HG02623 (cell line): ENCODE measurements at regions not wholly inside any gene's neighbourhood (a gene's known extent, or its start where the extent isn't known, plus 50 kb on each side); places are given as distances from the start of the nearest gene placed in this dataset.

ENCODE experiments used
- ATAC-seq: cut with Tn5 transposase; IDR thresholded peaks from one replicate; pipeline ENCODE4 v1.9.1; 2021; ENCODE audit warnings: moderate library complexity; ENCODE audit not compliant: unreplicated experiment

DNA sequence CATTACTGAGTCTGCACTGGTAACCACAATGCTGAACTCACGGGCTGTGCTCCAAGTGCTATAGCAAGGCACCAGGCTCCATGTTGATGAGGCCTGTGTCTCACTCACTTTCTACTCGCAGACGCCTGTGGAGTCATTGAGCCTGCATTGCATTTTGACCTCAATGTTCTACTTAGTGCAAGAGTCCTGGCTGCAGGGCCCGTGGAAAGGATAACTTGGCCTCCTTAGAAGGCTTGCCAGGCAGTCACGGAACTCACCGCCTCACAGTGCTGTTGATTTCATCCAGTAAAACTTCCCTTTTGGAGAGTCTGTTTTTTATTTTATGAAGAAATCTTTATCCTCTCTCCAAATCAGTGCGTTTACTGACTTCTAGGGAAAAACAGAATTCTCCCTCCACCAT lies 290.4 kb downstream of the RNF144A start:
- no peak for ATAC-seq

DNA sequence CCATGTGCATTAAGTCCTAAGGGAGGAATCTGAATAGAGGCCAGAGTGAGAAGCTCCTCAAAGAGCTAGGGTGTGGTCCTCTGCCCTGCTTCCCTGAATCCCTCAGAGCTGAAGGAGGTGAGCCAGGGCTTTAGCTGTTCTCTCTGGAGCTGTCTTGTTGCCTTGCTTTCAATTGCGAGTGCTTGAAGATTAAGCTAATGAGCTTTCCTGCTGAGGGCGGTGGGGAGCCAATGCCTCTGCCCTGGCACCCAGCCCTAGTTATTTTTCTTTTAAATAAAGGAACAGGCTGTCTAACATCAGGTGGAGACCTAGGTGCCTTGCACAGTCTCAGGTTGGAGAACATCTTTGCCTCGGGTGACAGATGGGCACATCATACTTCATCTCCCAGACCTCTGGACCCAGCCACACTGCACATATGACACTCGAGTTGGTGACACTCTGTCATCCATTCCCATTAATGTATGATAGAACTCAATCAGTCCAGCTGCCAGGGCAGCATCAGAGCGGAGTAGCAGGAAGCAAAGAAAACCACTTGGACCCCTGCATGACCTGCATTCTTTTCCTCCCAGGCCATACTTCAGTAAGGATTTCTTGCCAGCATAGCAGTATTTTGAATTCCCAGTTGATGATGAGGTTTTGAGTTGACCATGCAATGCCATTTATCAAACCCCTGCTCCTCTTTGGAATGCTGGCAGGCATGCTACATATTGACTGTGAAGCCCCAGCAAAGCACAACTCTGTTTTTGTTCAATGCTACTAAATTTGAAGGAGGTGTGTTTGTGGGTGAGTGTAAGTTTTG lies 292.7 kb downstream of the RNF144A start:
- no peak for ATAC-seq

GRCh38 chr2:7210712-7211111 lies 293.5 kb downstream of the RNF144A start:
- no peak for ATAC-seq

DNA sequence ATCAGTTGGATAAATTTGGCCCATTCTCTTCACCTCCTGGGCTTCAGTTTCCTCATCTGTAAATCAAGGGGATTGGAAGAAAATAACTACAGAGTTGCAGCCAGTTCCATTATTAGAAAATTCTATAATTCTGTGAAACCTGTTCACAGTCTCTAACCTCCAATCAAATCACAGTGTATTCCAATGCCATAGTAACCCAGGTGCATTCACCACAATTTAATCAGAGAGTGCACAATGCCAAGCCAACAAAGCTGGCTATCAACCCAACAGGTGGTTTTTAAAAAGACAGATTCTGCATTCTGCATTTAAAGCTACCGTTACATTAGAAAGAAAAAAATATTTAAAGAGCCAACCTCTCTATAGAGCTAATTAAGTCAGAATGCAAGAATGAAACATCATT lies 308.6 kb downstream of the RNF144A start:
- ATAC-seq: no peak

GRCh38 chr2:7226501-7226900 lies 309.3 kb downstream of the RNF144A start:
- ATAC-seq: no peak

GRCh38 chr2:7233126-7233525 lies 315.9 kb downstream of the RNF144A start:
- no peak for ATAC-seq

GRCh38 chr2:7237466-7237865 lies 320.3 kb downstream of the RNF144A start:
- ATAC-seq: no peak

DNA sequence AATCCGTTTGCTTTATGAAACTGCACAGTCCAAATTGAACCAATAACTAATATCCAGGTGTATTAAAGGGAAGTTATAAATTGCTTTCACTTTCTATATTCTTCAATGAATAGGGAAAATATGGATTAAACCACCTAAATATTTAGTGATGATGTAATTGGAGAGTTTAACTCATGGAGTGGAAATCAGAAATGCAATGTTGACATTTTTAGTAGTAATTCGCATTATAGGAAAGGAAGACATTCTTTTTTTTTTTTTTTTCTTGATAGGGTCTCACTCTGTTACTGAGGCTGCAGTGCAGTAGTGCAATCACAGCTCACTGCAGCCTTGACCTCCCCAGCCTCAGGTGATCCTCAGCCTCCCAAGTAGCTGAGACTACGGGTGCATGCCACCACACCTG lies 321.9 kb downstream of the RNF144A start:
- no peak for ATAC-seq

GRCh38 chr2:7241041-7241745 lies 324.0 kb downstream of the RNF144A start:
- ATAC-seq: no peak

DNA sequence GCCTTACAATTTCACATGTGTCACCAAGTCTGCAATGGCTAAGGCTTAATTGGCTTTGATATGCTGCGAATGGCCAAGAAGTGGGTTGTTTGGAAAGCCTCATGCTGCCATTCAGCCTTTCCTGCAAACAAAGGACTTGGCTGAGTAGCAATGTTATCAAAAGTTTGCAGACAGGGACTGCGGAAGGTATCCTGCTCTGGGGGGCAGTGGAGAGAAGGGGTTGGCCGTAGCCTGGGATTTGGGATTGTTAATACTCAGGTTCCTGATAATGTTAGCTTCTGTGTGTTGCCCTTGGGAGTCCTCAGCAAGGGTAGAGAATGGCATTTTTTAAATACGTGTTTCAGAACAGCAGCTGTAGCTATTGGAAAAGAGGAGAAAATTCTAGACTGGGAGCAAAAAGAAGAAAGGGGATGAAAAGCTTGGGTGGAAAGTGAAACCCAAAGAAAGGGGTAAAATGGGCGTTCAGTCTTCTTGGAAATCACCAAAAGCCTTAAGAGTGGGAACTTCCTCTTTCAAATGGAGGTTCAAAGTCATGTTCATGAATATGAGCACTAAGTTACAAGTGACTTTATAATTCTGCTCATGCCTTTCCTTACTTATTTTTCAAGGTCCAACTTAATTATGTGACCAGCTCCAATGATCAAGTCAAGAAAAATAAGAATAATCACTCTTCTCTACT lies 325.1 kb downstream of the RNF144A start:
- ATAC-seq: no peak

GRCh38 chr2:7243276-7243675 lies 326.1 kb downstream of the RNF144A start:
- ATAC-seq: no peak

DNA sequence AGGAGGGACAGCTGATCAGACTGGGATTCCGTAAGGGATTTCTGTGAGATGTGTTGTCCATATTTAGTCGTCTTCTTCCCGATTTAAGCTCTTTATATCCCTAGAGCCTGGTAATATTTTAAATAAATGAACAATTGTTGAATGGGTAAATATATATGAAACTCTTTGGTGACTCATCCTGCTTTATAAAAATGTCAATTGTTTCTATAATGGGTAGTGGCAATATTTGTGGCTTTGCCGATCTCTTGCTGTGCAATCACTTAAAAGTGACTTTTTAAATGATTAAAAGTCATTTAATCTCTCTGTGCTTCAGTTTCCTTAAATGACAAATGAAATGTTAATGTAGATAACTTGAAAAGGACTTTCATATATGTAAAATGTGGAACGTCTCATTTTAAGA lies 339.2 kb downstream of the RNF144A start:
- ATAC-seq: no peak

DNA sequence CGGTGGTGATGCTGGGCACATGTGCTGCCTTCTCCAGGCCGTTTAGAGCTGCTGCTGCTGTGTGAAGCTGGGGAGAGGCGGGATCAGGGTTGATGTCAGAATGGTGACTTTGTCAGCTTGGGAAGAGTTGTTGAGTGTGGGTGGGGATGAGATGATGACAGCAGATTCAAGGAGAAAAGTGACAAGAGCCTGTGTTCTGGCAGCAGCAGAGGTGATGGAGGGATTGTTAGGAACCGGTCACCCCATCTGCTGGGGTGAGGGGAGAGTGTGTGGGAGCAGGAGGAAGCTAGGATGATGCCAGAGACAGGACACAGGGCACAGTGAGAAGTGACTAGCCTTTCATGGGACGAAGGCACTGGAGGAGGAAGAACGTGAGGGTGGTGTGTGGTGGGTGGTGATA lies 345.5 kb downstream of the RNF144A start:
- ATAC-seq: no peak

- ATAC-seq: no peak
Measured at GRCh38 chr2:7264791-7265190, 347.6 kb downstream of the RNF144A start.

DNA sequence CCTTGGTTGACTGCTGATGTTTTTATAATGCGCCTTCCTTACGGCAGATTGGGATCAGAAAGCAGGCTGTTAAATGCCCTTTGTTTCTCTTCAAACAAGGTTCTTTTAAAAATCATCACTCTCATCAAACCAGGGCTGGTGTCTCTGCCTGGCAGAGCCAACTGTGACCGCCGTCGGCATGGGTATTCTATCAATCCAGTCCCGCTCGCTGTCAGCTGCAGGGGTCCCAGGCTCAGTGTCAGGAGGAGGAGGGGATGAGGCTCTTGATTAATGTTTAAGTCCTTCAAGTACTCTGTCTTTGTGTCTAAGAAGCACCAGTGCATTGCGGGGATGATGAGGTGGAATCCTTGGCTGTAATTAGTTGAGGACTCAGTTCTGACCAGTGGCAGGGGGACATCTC lies 348.1 kb downstream of the RNF144A start:
- ATAC-seq: no peak

- no peak for ATAC-seq
Measured at GRCh38 chr2:7269106-7269643, 352.0 kb downstream of the RNF144A start.

GRCh38 chr2:7270011-7270431 lies 352.8 kb downstream of the RNF144A start:
- ATAC-seq: no peak

DNA sequence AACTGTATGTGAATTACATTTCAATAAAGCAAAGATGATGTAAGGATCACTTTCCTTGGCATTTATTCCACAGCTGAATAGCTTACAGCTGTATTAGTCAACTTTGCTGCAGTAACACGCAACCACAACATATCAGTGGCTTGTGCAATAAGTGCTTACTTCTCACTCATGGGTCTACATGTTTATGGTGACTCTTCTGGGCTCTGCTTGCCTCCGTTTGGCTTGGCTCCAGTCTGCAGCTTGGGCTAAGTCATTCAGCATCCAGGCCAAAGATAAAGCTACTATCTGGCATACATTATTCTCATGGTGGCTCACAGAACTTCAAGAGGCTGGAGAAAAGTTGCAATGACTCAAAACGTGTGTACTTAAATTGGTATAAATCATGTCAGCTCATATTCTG lies 355.0 kb downstream of the RNF144A start:
- ATAC-seq: no peak

DNA sequence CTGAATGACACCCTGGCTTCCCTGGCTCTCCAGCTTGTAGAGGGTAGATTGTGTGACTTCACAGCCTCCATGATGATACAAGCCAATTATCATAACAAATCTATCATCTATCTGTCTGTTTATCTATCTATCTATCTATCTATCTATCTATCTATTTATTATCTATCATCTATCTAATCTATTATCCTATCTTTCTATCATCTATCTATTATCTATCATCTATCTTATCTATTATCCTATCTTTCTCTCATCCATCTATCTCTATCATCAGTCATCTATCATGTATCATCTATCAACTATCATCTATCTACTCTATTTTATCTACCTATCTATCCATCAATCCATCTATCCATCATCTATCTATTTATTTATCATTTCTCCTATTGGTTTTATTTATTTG lies 361.8 kb downstream of the RNF144A start:
- ATAC-seq: no peak

GRCh38 chr2:7279421-7279949 lies 362.3 kb downstream of the RNF144A start:
- no peak for ATAC-seq

- ATAC-seq: no peak
Measured at GRCh38 chr2:7280790-7281189, 363.6 kb downstream of the RNF144A start.
